ENCODE measurements at regions not wholly inside any gene's neighbourhood (a gene's known extent, or its start where the extent isn't known, plus 50 kb on each side); places are given as distances from the start of the nearest gene placed in this dataset.

DNA sequence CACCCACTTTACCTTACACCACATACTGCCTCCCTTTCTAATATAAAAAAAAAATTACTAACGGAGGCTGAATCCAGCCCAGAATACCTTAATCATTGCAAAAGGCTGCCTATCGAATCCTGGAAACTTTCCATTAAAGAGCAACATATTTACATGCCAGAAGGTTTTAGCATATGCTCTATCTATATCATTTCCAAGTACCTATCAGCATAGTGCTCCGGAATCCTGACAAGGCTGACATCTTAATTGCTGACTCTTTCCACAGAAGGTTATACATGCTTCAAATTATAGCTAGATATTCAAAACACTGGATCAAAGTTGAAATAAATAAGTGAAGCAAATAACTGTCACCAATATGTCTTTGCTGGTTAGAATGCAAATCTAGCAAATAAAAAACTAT, 170.9 kb upstream of the CDK1 start:
- TF ChIP-seq, protein P1, sequence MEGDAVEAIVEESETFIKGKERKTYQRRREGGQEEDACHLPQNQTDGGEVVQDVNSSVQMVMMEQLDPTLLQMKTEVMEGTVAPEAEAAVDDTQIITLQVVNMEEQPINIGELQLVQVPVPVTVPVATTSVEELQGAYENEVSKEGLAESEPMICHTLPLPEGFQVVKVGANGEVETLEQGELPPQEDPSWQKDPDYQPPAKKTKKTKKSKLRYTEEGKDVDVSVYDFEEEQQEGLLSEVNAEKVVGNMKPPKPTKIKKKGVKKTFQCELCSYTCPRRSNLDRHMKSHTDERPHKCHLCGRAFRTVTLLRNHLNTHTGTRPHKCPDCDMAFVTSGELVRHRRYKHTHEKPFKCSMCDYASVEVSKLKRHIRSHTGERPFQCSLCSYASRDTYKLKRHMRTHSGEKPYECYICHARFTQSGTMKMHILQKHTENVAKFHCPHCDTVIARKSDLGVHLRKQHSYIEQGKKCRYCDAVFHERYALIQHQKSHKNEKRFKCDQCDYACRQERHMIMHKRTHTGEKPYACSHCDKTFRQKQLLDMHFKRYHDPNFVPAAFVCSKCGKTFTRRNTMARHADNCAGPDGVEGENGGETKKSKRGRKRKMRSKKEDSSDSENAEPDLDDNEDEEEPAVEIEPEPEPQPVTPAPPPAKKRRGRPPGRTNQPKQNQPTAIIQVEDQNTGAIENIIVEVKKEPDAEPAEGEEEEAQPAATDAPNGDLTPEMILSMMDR (optimal IDR thresholded peaks at IDR 0.05 in 1 of 3, IDR thresholded peaks at IDR 0.05 in 1 of 3, conservative IDR thresholded peaks at IDR 0.05 in 1 of 3; ENCODE audit: extremely low read depth in 1 of 3, insufficient read depth in 2 of 3, low read length in 3 of 3): no peak
- TF ChIP-seq EZH2 (IDR thresholded peaks at IDR 0.05; ENCODE audit: low read length): no peak
